Stimulated activated CD8-positive, alpha-beta memory T cell treated with anti-CD3 and anti-CD28 coated beads, Interleukin-2, amount 100 ng/mL, for 48 hours (primary cell): ENCODE measurements at regions not wholly inside any gene's neighbourhood (a gene's known extent, or its start where the extent isn't known, plus 50 kb on each side); places are given as distances from the start of the nearest gene placed in this dataset.

Source experiments
- DNase-seq, 2 donors: peaks; one replicate each; pipeline ENCODE4 v3.0.0-alpha.2; 2020; ENCODE audit warnings: low read depth in 2 of 2

- no peak for DNase-seq
These were observed 422.7 kb upstream of the PAPPA start for GRCh38 chr9:115730845-115731244.

GRCh38 chr9:115733318-115734110 is 420.1 kb upstream of the PAPPA start:
- no peak for DNase-seq

GRCh38 chr9:115739096-115739875 is 414.3 kb upstream of the PAPPA start:
- no peak for DNase-seq

GRCh38 chr9:115740986-115741385 is 412.6 kb upstream of the PAPPA start:
- no peak for DNase-seq

GRCh38 chr9:115743709-115744605 is 409.6 kb upstream of the PAPPA start:
- no peak for DNase-seq

- no peak for DNase-seq
These were observed 407.1 kb upstream of the PAPPA start for GRCh38 chr9:115746496-115746895.

GRCh38 chr9:115747731-115748130 is 405.9 kb upstream of the PAPPA start:
- DNase-seq: no peak

- DNase-seq: no peak
These were observed 396.9 kb upstream of the PAPPA start for GRCh38 chr9:115756736-115757135.

GRCh38 chr9:115757461-115757860 is 396.1 kb upstream of the PAPPA start:
- DNase-seq: no peak

GRCh38 chr9:115758441-115758840 is 395.1 kb upstream of the PAPPA start:
- no peak for DNase-seq

- DNase-seq: no peak
These were observed 394.2 kb upstream of the PAPPA start for GRCh38 chr9:115759426-115759825.

GRCh38 chr9:115764645-115765044 is 388.9 kb upstream of the PAPPA start:
- DNase-seq: no peak

GRCh38 chr9:115765060-115765459 is 388.5 kb upstream of the PAPPA start:
- no peak for DNase-seq

- no peak for DNase-seq
These were observed 387.1 kb upstream of the PAPPA start for GRCh38 chr9:115766370-115766955.

- no peak for DNase-seq
These were observed 383.1 kb upstream of the PAPPA start for GRCh38 chr9:115770521-115770920.

GRCh38 chr9:115775659-115776058 is 377.9 kb upstream of the PAPPA start:
- no peak for DNase-seq

- no peak for DNase-seq
These were observed 376.0 kb upstream of the PAPPA start for GRCh38 chr9:115777610-115778009.

- DNase-seq: no peak
These were observed 372.4 kb upstream of the PAPPA start for GRCh38 chr9:115781070-115781736.

GRCh38 chr9:115786321-115786720 is 367.3 kb upstream of the PAPPA start:
- DNase-seq: no peak

- no peak for DNase-seq
These were observed 363.1 kb upstream of the PAPPA start for GRCh38 chr9:115790520-115790919.

GRCh38 chr9:115794921-115795475 is 358.6 kb upstream of the PAPPA start:
- no peak for DNase-seq
